ENCODE measurements at regions not wholly inside any gene's neighbourhood (a gene's known extent, or its start where the extent isn't known, plus 50 kb on each side); places are given as distances from the start of the nearest gene placed in this dataset.

DNA sequence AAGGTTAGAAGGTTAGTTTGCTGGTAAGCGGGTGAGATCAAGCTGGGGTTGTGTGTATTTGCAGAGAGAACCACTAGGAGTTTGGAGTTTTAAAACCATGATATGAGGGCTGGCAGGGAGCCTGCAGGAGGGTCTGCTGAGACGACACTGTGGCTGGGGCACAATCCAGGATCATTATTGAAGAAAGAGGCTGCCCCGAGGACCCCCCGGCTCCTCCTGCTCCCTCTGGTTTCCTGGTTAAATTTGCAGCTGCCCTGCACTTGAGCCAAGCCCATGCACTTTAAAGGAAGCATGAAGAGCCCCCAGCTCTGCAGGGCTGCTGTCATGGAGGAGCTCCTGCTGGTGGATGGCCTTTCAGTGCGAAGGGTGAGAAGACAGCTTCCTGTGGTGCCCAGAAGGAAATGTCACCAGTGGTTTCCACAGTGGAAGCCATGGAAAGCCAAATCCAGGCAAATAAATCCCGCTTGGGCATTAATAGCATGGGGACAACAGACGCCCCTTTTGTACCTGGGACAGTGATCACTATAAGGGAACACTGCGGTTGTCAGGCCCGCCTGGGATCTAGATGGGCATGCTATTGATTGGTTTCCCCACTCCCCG, 140.7 kb downstream of the NSG2 start:
- Mint-ChIP-seq H3K27me3 (peaks cover 60% of the 10 kb centered on the region), H3K4me3 (no peak overlapping the region), H3K9me3 (no peaks in the 10 kb centered on the region), H3K27ac (no peak overlapping the region), H3K4me1 (ENCODE audit: unreplicated experiment) (peaks cover 29% of the 10 kb centered on the region), H3K36me3 (no peaks in the 10 kb centered on the region)
- DNase-seq (ENCODE audit: extremely low spot score, unreplicated experiment): no peak
- TF ChIP-seq CTCF (conservative IDR thresholded peaks at IDR 0.05): no peak

DNA sequence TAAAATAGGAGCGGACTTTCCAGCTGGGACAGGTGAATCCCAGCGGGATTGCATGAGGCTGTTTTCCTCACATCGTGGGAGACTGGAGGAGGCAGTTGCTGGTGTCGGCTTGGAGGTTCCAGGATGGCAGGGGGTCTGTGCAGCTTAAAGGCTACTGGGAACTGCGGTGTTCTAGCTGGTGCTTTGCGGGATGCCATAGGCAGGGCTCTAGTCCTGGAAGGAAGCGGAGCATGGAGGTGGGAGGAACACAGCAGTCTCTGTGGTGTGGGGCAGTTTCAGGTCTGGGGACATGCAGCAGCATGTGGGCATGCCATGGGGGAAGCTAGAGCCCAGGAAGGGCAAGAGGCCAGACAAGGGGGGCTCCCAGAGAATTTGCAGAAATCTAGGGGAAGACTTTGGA, 141.5 kb downstream of the NSG2 start:
- H3K27ac Mint-ChIP-seq: no peak overlapping the region

GRCh38 chr5:174187481-174187880, 142.0 kb downstream of the NSG2 start:
- peaks cover 40% of the 10 kb centered on the region for H3K4me1 Mint-ChIP-seq (ENCODE audit: unreplicated experiment)
- no peaks in the 10 kb centered on the region for H3K36me3 Mint-ChIP-seq
- no peak for TF ChIP-seq CTCF (conservative IDR thresholded peaks at IDR 0.05)
- no peak overlapping the region for H3K4me3 Mint-ChIP-seq
- peaks cover 59% of the 10 kb centered on the region for H3K27me3 Mint-ChIP-seq
- no peaks in the 10 kb centered on the region for H3K9me3 Mint-ChIP-seq
- no peak for DNase-seq (ENCODE audit: extremely low spot score, unreplicated experiment)
- H3K27ac Mint-ChIP-seq: no peak overlapping the region

More for the DNA sequence above, 141.5 kb downstream of the NSG2 start:
- no peak for TF ChIP-seq CTCF (conservative IDR thresholded peaks at IDR 0.05)
- DNase-seq (ENCODE audit: extremely low spot score, unreplicated experiment): no peak
- Mint-ChIP-seq H3K9me3 (no peaks in the 10 kb centered on the region), H3K27me3 (peaks cover 59% of the 10 kb centered on the region), H3K36me3 (no peaks in the 10 kb centered on the region), H3K4me3 (no peak overlapping the region), H3K4me1 (ENCODE audit: unreplicated experiment) (peaks cover 36% of the 10 kb centered on the region)

DNA sequence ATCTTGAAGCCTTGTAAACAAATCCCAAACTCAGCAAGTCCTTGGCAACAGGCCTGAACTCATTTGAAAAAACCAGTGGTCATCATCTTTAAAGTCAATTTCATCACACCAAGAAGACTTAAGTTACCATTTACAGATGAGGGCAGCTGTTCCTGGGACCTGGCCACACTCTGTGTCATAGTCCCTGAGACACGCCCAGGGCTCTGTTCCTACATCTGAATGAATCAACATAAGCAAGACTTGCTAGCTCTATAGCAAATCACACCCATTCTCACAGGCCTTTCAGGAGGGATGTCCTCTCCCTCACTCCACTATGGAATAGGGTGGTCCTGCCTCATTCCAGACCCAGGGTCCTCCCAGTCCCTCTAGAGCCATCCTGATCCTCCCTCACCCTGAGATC, 142.8 kb downstream of the NSG2 start:
- Mint-ChIP-seq H3K4me1 (ENCODE audit: unreplicated experiment) (peaks cover 44% of the 10 kb centered on the region), H3K36me3 (no peaks in the 10 kb centered on the region), H3K4me3 (no peak overlapping the region), H3K27me3 (peaks cover 60% of the 10 kb centered on the region), H3K9me3 (no peaks in the 10 kb centered on the region), H3K27ac (no peak overlapping the region)
- no peak for TF ChIP-seq CTCF (conservative IDR thresholded peaks at IDR 0.05)
- no peak for DNase-seq (ENCODE audit: extremely low spot score, unreplicated experiment)

DNA sequence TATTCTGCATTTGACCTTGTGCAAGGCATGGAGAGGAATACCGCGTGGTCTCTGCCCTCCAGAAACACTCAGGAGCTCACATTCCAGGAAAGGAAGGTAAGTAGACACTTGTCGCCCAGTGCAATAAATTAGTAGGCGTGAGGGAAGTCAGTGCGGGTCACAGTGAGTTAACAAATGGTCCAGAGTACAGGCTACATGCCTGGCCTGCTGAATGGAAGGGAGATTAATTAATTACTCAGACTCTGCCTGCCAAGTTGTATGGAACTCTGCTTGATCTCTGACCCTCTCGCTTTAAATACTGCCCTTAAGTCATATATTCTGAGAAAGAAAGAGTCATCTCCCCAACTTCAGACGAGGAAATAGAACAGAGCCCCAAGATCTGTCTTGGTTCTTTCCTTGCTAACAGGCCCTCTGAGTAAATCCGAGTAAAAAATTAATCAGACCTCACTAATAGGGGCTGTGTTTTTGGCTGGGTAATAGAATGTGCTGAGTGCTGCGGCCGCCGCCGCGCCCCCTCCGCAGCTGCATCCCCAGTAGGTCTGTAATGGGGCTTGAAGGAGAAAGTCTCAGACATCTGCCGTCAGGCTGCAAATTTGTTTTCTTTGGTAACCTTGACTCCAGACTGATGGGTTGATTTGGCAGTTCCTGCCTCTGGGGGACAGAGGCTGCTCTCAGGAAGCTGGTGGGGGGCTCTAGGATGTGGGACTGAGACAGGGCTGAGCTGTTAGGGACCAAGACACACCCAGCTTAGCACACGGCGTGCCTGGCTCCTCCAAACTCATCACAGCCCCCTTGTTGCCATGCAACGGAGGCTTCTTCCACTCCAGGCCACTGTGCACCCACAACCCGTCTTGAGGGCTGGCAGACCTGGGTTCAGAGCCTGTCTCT, 144.4 kb downstream of the NSG2 start:
- Mint-ChIP-seq H3K9me3 (no peaks in the 10 kb centered on the region), H3K4me1 (ENCODE audit: unreplicated experiment) (peaks cover 44% of the 10 kb centered on the region), H3K4me3 (no peak overlapping the region), H3K27me3 (peaks cover 65% of the 10 kb centered on the region), H3K36me3 (no peaks in the 10 kb centered on the region), H3K27ac (no peak overlapping the region)
- DNase-seq (ENCODE audit: extremely low spot score, unreplicated experiment): no peak
- TF ChIP-seq CTCF (conservative IDR thresholded peaks at IDR 0.05): no peak
